AG04449 (cell line): ENCODE measurements at regions not wholly inside any gene's neighbourhood (a gene's known extent, or its start where the extent isn't known, plus 50 kb on each side); places are given as distances from the start of the nearest gene placed in this dataset.

ENCODE experiments used
- CTCF ChIA-PET: fragments of 350-600 bp; formaldehyde crosslinking; extraction: SDS; loops from one replicate; lab custom pipeline; 2021; ENCODE audit warnings: antibody characterized with exemption; lab: Yijun Ruan, JAX
- POLR2A ChIA-PET: fragments of 400-600, 350-600 bp; formaldehyde crosslinking; extraction: SDS; loops from one replicate; lab custom pipeline; 2020; ENCODE audit warnings: antibody characterized with exemption, inconsistent platforms; lab: Yijun Ruan, JAX
- DNase-seq: peaks from one replicate; pipeline ENCODE4 v3.0.0-alpha.2; 2010; ENCODE audit warnings: low read depth, low spot score
- H3K4me3 ChIP-seq: 2 replicates; pipeline ENCODE4 v1.5.1; 2011; ENCODE audit warnings: low read depth, mild to moderate bottlenecking, control low read depth, low read length
- TF ChIP-seq, protein P1 (sequence below): IDR thresholded peaks from one replicate; pipeline ENCODE4 v1.5.1; 2011; ENCODE audit warnings: mild to moderate bottlenecking, moderate library complexity, low read length, control low read depth, inconsistent platforms; ENCODE audit not compliant: insufficient read depth; ENCODE audit errors: missing control alignments

- TF ChIP-seq, protein P1, sequence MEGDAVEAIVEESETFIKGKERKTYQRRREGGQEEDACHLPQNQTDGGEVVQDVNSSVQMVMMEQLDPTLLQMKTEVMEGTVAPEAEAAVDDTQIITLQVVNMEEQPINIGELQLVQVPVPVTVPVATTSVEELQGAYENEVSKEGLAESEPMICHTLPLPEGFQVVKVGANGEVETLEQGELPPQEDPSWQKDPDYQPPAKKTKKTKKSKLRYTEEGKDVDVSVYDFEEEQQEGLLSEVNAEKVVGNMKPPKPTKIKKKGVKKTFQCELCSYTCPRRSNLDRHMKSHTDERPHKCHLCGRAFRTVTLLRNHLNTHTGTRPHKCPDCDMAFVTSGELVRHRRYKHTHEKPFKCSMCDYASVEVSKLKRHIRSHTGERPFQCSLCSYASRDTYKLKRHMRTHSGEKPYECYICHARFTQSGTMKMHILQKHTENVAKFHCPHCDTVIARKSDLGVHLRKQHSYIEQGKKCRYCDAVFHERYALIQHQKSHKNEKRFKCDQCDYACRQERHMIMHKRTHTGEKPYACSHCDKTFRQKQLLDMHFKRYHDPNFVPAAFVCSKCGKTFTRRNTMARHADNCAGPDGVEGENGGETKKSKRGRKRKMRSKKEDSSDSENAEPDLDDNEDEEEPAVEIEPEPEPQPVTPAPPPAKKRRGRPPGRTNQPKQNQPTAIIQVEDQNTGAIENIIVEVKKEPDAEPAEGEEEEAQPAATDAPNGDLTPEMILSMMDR: no peak
- H3K4me3 ChIP-seq: no peak overlapping the region
- POLR2A ChIA-PET: no interaction called here
- no peak for DNase-seq
- CTCF ChIA-PET: no interaction called here
These were observed 213.6 kb upstream of the ADARB2 start for GRCh38 chr10:1950803-1951495.

DNA sequence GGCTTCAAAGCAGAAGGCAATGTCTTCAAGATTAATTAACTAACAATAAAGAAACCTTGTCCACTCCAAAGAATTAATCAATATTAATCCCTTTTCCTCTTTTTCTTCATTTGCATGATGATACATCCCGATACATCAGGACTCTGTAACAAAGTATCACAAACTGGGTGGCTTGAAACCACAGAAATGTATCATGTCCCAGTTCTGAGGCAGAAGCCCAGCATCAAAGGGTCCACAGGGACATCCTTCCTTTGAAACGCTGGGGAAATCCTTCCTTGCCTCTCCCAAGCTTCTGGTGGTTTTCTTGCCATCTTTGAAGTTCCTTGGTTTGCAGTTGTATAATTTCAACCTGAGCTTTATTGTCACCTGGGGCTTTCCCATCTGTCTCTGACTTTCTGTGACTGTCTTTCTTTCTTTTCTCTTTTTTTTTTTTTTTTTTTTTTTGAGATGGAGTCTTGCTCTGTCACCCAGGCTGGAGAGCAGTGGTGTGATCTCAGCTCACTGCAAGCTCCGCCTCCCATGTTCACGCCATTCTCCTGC, 210.2 kb upstream of the ADARB2 start:
- ChIA-PET CTCF (no interaction called here), POLR2A (no interaction called here)
- H3K4me3 ChIP-seq: no peak overlapping the region
- TF ChIP-seq, protein P1: no peak
- no peak for DNase-seq

GRCh38 chr10:1944487-1944886, 207.2 kb upstream of the ADARB2 start:
- CTCF ChIA-PET: no interaction called here
- TF ChIP-seq, protein P1: no peak
- no peak for DNase-seq
- POLR2A ChIA-PET: no interaction called here
- no peak overlapping the region for H3K4me3 ChIP-seq

DNA sequence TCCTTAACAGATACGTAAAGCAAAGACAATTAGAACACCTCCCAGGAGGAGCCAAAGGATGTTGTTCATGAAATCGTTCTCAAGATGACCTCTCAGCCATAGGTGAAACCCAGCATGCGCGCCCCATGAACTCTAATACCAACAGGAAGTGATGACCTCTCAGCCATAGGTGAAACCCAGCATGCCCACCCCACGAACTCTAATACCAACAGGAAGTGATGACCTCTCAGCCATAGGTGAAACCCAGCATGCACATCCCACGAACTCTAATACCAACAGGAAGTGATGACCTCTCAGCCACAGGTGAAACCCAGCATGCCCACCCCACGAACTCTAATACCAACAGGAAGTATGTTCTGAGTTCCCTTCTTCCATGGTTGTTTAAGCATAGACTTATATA, 205.2 kb upstream of the ADARB2 start:
- H3K4me3 ChIP-seq: no peak overlapping the region
- CTCF ChIA-PET: no interaction called here
- TF ChIP-seq, protein P1: no peak
- no peak for DNase-seq
- POLR2A ChIA-PET: no interaction called here

- ChIA-PET CTCF (no interaction called here), POLR2A (no interaction called here)
- H3K4me3 ChIP-seq: no peak overlapping the region
- TF ChIP-seq, protein P1: no peak
- no peak for DNase-seq
These were observed 201.7 kb upstream of the ADARB2 start for GRCh38 chr10:1939016-1939415.

- no peak overlapping the region for H3K4me3 ChIP-seq
- CTCF ChIA-PET: no interaction called here
- TF ChIP-seq, protein P1: no peak
- DNase-seq: no peak
- POLR2A ChIA-PET: no interaction called here
These were observed 201.0 kb upstream of the ADARB2 start for GRCh38 chr10:1938317-1938716.
